ENCODE measurements at regions not wholly inside any gene's neighbourhood (a gene's known extent, or its start where the extent isn't known, plus 50 kb on each side); places are given as distances from the start of the nearest gene placed in this dataset.

DNA sequence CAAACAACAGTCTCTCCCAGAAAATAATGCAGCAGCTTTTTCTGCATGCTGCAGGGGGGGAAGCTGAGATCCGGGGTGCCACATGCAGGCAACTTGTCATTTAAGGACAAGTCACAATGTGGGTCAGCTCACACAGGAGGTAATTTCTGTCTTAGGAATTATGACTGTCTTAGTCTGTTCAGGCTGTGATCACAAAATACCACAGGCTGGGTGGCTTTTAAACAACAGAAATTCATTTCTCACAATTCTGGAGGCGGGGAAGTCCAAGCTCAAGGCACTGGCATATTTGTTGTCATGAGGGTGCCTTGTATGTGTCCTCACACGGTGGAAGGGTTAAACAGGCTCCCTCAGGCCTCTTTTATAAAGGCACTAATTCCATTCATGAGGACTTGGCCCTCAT lies 127.7 kb downstream of the DIRAS2 start:
- no peaks in the 10 kb centered on the region for H3K9me3 ChIP-seq (ENCODE audit: insufficient read depth in 2 of 2, low read depth in 1 of 2, low read length in 1 of 2)
- no peak overlapping the region for H2AK5ac ChIP-seq (ENCODE audit: low read depth, low read length)
- no peak overlapping the region for H2BK20ac ChIP-seq (ENCODE audit: low read length)
- peaks cover 0 to 10% (median 6%) of the 10 kb centered on the region in 4 experiments; a peak in 2 of 7 replicates for H3K4me1 ChIP-seq (replicated peaks in 1 of 4; ENCODE audit: control insufficient read depth in 3 of 4, insufficient read depth in 4 of 4, low read length in 3 of 4)
- H3K23ac ChIP-seq (ENCODE audit: insufficient read length): no peak overlapping the region
- H3K4me2 ChIP-seq (ENCODE audit: insufficient read depth in 1 of 2, low read depth in 2 of 2, low read length in 2 of 2): no peak overlapping the region
- H4K8ac ChIP-seq (ENCODE audit: extremely low read depth, insufficient read depth, low read length): no peak overlapping the region
- H3K27ac ChIP-seq (ENCODE audit: low read depth, low read length): no peak overlapping the region
- H3K4ac ChIP-seq (replicated peaks; ENCODE audit: insufficient read length, low read depth, low read length): no peak overlapping the region
- no peaks in the 10 kb centered on the region; the same call in 1 of the 2 replicates for H3K79me1 ChIP-seq (ENCODE audit: low read depth, low read length)
- no peak overlapping the region for H2BK15ac ChIP-seq (ENCODE audit: low read length)
- H3K36me3 ChIP-seq (ENCODE audit: control insufficient read depth in 2 of 4, insufficient read depth in 4 of 4, low read length in 3 of 4): no peaks in the 10 kb centered on the region
- no peak overlapping the region for H4K5ac ChIP-seq (ENCODE audit: insufficient read length, low read depth, low read length)
- no peak overlapping the region for H3K9ac ChIP-seq (replicated peaks in 1 of 4; ENCODE audit: extremely low read depth in 1 of 4, low read depth in 3 of 4, low read length in 3 of 4)
- no peaks in the 10 kb centered on the region for H3K27me3 ChIP-seq (replicated peaks in 1 of 4; ENCODE audit: control insufficient read depth in 3 of 4, extremely low read depth in 1 of 4, insufficient read depth in 3 of 4, low read length in 3 of 4)
- CTCF ChIA-PET (ENCODE audit: partially characterized antibody): interaction anchor here (0.5 kb wide), 1 partner anchor 184 kb away, joined by 4 read pairs; no protein-coding TSS in a partner anchor
- POLR2A ChIA-PET (ENCODE audit: partially characterized antibody): no interaction called here
- H2BK12ac ChIP-seq (ENCODE audit: low read depth, low read length): no peak overlapping the region
- no peak overlapping the region for H3K4me3 ChIP-seq (ENCODE audit: extremely low read depth in 1 of 4, insufficient read depth in 2 of 4, low read depth in 3 of 4, low read length in 4 of 4)
- DNase-seq (ENCODE audit: low read depth in 1 of 2, low spot score in 2 of 2) (no peak), FAIRE-seq (no peak)
- no peak overlapping the region for H3K14ac ChIP-seq (ENCODE audit: insufficient read length)
- H2BK5ac ChIP-seq (ENCODE audit: low read depth, low read length): no peak overlapping the region
- WGBS, 2 experiments (ENCODE audit: extremely low coverage in 1 of 2, insufficient coverage in 1 of 2, insufficient read length in 1 of 2, insufficient replicate concordance in 2 of 2, low coverage in 1 of 2, low lambda C conversion rate in 2 of 2, missing lambda C conversion rate in 1 of 2): 79% methylated on average over 3 of the region's 3 CpGs; no CpG with 5 or more reads in 1 of the 2 experiments
- no peaks in the 10 kb centered on the region for H3K79me2 ChIP-seq (ENCODE audit: control insufficient read depth in 1 of 2, insufficient read depth in 2 of 2, low read length in 2 of 2)
- H3K56ac ChIP-seq (replicated peaks; ENCODE audit: insufficient read length, low read depth, low read length): no peak overlapping the region
- no peaks in the 10 kb centered on the region for H4K20me1 ChIP-seq (replicated peaks in 1 of 2; ENCODE audit: control insufficient read depth in 1 of 2, insufficient read depth in 2 of 2, low read length in 2 of 2)
- H3K23me2 ChIP-seq (ENCODE audit: low read depth, low read length): no peaks in the 10 kb centered on the region
- no peak overlapping the region for H2AFZ ChIP-seq (ENCODE audit: low read length)
- H4K91ac ChIP-seq (replicated peaks; ENCODE audit: insufficient read length, low read length): no peak overlapping the region
- H3K18ac ChIP-seq (ENCODE audit: extremely low read depth, low read length): no peak overlapping the region
- H2BK120ac ChIP-seq (replicated peaks; ENCODE audit: low read depth, low read length): no peak overlapping the region
- no peak for TF ChIP-seq RAD21 (IDR thresholded peaks at IDR 0.05 in 1 of 2, conservative IDR thresholded peaks at IDR 0.05 in 1 of 2; ENCODE audit: low read depth in 2 of 2, low read length in 2 of 2)
- no peak for TF ChIP-seq KDM5A (IDR thresholded peaks at IDR 0.05; ENCODE audit: low read length)
- TF ChIP-seq CHD1 (IDR thresholded peaks at IDR 0.05; ENCODE audit: low read depth, low read length): no peak

Data from H1 (cell line).